Cardiac muscle cell (in vitro differentiated cells and primary cell): ENCODE measurements at regions not wholly inside any gene's neighbourhood (a gene's known extent, or its start where the extent isn't known, plus 50 kb on each side); places are given as distances from the start of the nearest gene placed in this dataset.

Experiments used
- DNase-seq, 2 donors: peaks; one replicate each; pipeline versions ENCODE4 v3.0.0 to v3.0.0-alpha.2; 2010 to 2017; ENCODE audit warnings: low read depth in 1 of 2, low spot score in 1 of 2
- H3K27ac ChIP-seq: fragments of 200-600 bp; sonication (generic); 2 replicates; pipeline ENCODE4 v1.5.1; 2016
- H3K27me3 ChIP-seq: fragments of 200-600 bp; sonication (generic); 2 replicates; pipeline ENCODE4 v1.6.0; 2016; ENCODE audit warnings: control low read depth
- H3K36me3 ChIP-seq: fragments of 200-600 bp; sonication (generic); 2 replicates; pipeline ENCODE4 v1.5.1; 2016; ENCODE audit warnings: control low read depth
- H3K4me1 ChIP-seq: fragments of 200-600 bp; sonication (generic); 2 replicates; pipeline ENCODE4 v1.8.1; 2017; ENCODE audit warnings: low read depth, mild to moderate bottlenecking, mixed run types
- H3K4me3 ChIP-seq: fragments of 200-600 bp; sonication (generic); 2 replicates; pipeline ENCODE4 v1.5.1; 2016; ENCODE audit warnings: mild to moderate bottlenecking
- H3K9me3 ChIP-seq: fragments of 200-600 bp; sonication (generic); 2 replicates; pipeline ENCODE4 v1.5.1; 2017; ENCODE audit warnings: low read depth, mild to moderate bottlenecking, control low read depth
- CTCF ChIP-seq: IDR thresholded peaks from 2 replicates; pipeline ENCODE4 v1.5.1; 2012; ENCODE audit warnings: low read depth, mild to moderate bottlenecking, low read length

- H3K4me1 ChIP-seq = peaks cover 3% of the 10 kb centered on the region
- no peaks in the 10 kb centered on the region for H3K9me3 ChIP-seq
- no peak overlapping the region for H3K4me3 ChIP-seq
- no peaks in the 10 kb centered on the region for H3K36me3 ChIP-seq
- H3K27ac ChIP-seq = no peak overlapping the region
- DNase-seq = no peak
- no peaks in the 10 kb centered on the region for H3K27me3 ChIP-seq
- TF ChIP-seq CTCF = no peak
Observed at GRCh38 chr4:104740161-104740560, 245.5 kb upstream of the CXXC4 start.

- Histone ChIP-seq H3K9me3 (no peaks in the 10 kb centered on the region), H3K27ac (no peak overlapping the region), H3K4me1 (no peaks in the 10 kb centered on the region), H3K4me3 (no peak overlapping the region), H3K27me3 (no peaks in the 10 kb centered on the region), H3K36me3 (no peaks in the 10 kb centered on the region)
- DNase-seq = no peak
- no peak for TF ChIP-seq CTCF
Observed at GRCh38 chr4:104743215-104743653, 248.5 kb upstream of the CXXC4 start.

GRCh38 chr4:104747635-104748034 is 252.9 kb upstream of the CXXC4 start:
- TF ChIP-seq CTCF = no peak
- Histone ChIP-seq H3K36me3 (no peaks in the 10 kb centered on the region), H3K27me3 (no peaks in the 10 kb centered on the region), H3K4me3 (no peak overlapping the region), H3K27ac (no peak overlapping the region), H3K9me3 (no peaks in the 10 kb centered on the region), H3K4me1 (no peaks in the 10 kb centered on the region)
- DNase-seq = no peak

- DNase-seq = no peak
- H3K4me1 ChIP-seq = no peaks in the 10 kb centered on the region
- no peak for TF ChIP-seq CTCF
- H3K36me3 ChIP-seq = no peaks in the 10 kb centered on the region
- H3K4me3 ChIP-seq = no peak overlapping the region
- H3K27me3 ChIP-seq = no peaks in the 10 kb centered on the region
- H3K27ac ChIP-seq = no peak overlapping the region
- H3K9me3 ChIP-seq = no peaks in the 10 kb centered on the region
Observed at GRCh38 chr4:104749062-104749461, 254.4 kb upstream of the CXXC4 start.

- no peaks in the 10 kb centered on the region for H3K9me3 ChIP-seq
- no peak overlapping the region for H3K27ac ChIP-seq
- TF ChIP-seq CTCF = no peak
- DNase-seq = no peak
- H3K27me3 ChIP-seq = no peaks in the 10 kb centered on the region
- H3K4me3 ChIP-seq = no peak overlapping the region
- no peaks in the 10 kb centered on the region for H3K4me1 ChIP-seq
- H3K36me3 ChIP-seq = no peaks in the 10 kb centered on the region
Observed at GRCh38 chr4:104750008-104750407, 255.3 kb upstream of the CXXC4 start.

GRCh38 chr4:104751468-104751867 is 256.8 kb upstream of the CXXC4 start:
- no peak for TF ChIP-seq CTCF
- H3K27me3 ChIP-seq = no peaks in the 10 kb centered on the region
- H3K4me1 ChIP-seq = no peaks in the 10 kb centered on the region

More at GRCh38 chr4:104751468-104751867, 256.8 kb upstream of the CXXC4 start:
- no peak for DNase-seq
- Histone ChIP-seq H3K4me3 (no peak overlapping the region), H3K36me3 (no peaks in the 10 kb centered on the region), H3K9me3 (no peaks in the 10 kb centered on the region), H3K27ac (no peak overlapping the region)
